ENCODE measurements at regions not wholly inside any gene's neighbourhood (a gene's known extent, or its start where the extent isn't known, plus 50 kb on each side); places are given as distances from the start of the nearest gene placed in this dataset.
A peak's percentile ranks its signal among the peaks of the same experiment; 100 is the strongest.

- peaks cover 12% of the 10 kb centered on the region for H3K4me1 ChIP-seq (ENCODE audit: insufficient read depth, low read length)
- no peak overlapping the region for H3K4me3 ChIP-seq (ENCODE audit: insufficient read depth, low read length)
- no peaks in the 10 kb centered on the region for H3K9me3 ChIP-seq (ENCODE audit: low read depth, low read length)
- no peak overlapping the region for H3K27ac ChIP-seq (ENCODE audit: low read depth, low read length)
- H3K79me2 ChIP-seq (ENCODE audit: insufficient read depth, low read length): no peaks in the 10 kb centered on the region
- no peaks in the 10 kb centered on the region for H4K20me1 ChIP-seq (ENCODE audit: insufficient read depth, low read length)
- no peaks in the 10 kb centered on the region for H3K36me3 ChIP-seq (ENCODE audit: insufficient read depth, low read length)
- no peak for TF ChIP-seq CTCF (IDR thresholded peaks at IDR 0.05; ENCODE audit: extremely low read depth, low read depth, low read length)
- H2AFZ ChIP-seq (ENCODE audit: low read length): no peak overlapping the region
- no peaks in the 10 kb centered on the region for H3K27me3 ChIP-seq (ENCODE audit: insufficient read depth, low read length)
- H3K4me2 ChIP-seq (ENCODE audit: insufficient read depth, low read length): no peak overlapping the region
- DNase-seq (ENCODE audit: insufficient read length, low spot score, missing footprints): peak; percentile 56
Observed at GRCh38 chr5:167721926-167722440, 569.5 kb upstream of the WWC1 start.

- Histone ChIP-seq H3K4me2 (ENCODE audit: insufficient read depth, low read length) (no peak overlapping the region), H4K20me1 (ENCODE audit: insufficient read depth, low read length) (no peaks in the 10 kb centered on the region), H3K79me2 (ENCODE audit: insufficient read depth, low read length) (no peaks in the 10 kb centered on the region), H3K36me3 (ENCODE audit: insufficient read depth, low read length) (no peaks in the 10 kb centered on the region), H3K27ac (ENCODE audit: low read depth, low read length) (no peak overlapping the region), H2AFZ (ENCODE audit: low read length) (peak overlapping the region; percentile 75), H3K27me3 (ENCODE audit: insufficient read depth, low read length) (no peaks in the 10 kb centered on the region), H3K9me3 (ENCODE audit: low read depth, low read length) (no peaks in the 10 kb centered on the region), H3K4me3 (ENCODE audit: insufficient read depth, low read length) (no peak overlapping the region), H3K4me1 (ENCODE audit: insufficient read depth, low read length) (peaks cover 12% of the 10 kb centered on the region)
- TF ChIP-seq CTCF (IDR thresholded peaks at IDR 0.05; ENCODE audit: extremely low read depth, low read depth, low read length): peak; percentile 92
- DNase-seq (ENCODE audit: insufficient read length, low spot score, missing footprints): peak; percentile 62
Observed at GRCh38 chr5:167723254-167723871, 568.1 kb upstream of the WWC1 start.

GRCh38 chr5:167725264-167725663 is 566.2 kb upstream of the WWC1 start:
- H3K27me3 ChIP-seq (ENCODE audit: insufficient read depth, low read length): no peaks in the 10 kb centered on the region
- H3K4me1 ChIP-seq (ENCODE audit: insufficient read depth, low read length): peaks cover 17% of the 10 kb centered on the region
- no peak overlapping the region for H3K4me3 ChIP-seq (ENCODE audit: insufficient read depth, low read length)
- H3K36me3 ChIP-seq (ENCODE audit: insufficient read depth, low read length): no peaks in the 10 kb centered on the region
- H2AFZ ChIP-seq (ENCODE audit: low read length): no peak overlapping the region
- no peaks in the 10 kb centered on the region for H3K79me2 ChIP-seq (ENCODE audit: insufficient read depth, low read length)
- no peak for TF ChIP-seq CTCF (IDR thresholded peaks at IDR 0.05; ENCODE audit: extremely low read depth, low read depth, low read length)
- no peaks in the 10 kb centered on the region for H3K9me3 ChIP-seq (ENCODE audit: low read depth, low read length)
- no peak overlapping the region for H3K27ac ChIP-seq (ENCODE audit: low read depth, low read length)
- DNase-seq (ENCODE audit: insufficient read length, low spot score, missing footprints): no peak
- H4K20me1 ChIP-seq (ENCODE audit: insufficient read depth, low read length): no peaks in the 10 kb centered on the region
- H3K4me2 ChIP-seq (ENCODE audit: insufficient read depth, low read length): no peak overlapping the region

GRCh38 chr5:167725741-167726140 is 565.7 kb upstream of the WWC1 start:
- Histone ChIP-seq H2AFZ (ENCODE audit: low read length) (no peak overlapping the region), H3K36me3 (ENCODE audit: insufficient read depth, low read length) (no peaks in the 10 kb centered on the region), H3K27me3 (ENCODE audit: insufficient read depth, low read length) (no peaks in the 10 kb centered on the region), H3K79me2 (ENCODE audit: insufficient read depth, low read length) (no peaks in the 10 kb centered on the region), H3K9me3 (ENCODE audit: low read depth, low read length) (no peaks in the 10 kb centered on the region), H3K4me2 (ENCODE audit: insufficient read depth, low read length) (no peak overlapping the region), H3K4me3 (ENCODE audit: insufficient read depth, low read length) (no peak overlapping the region), H4K20me1 (ENCODE audit: insufficient read depth, low read length) (no peaks in the 10 kb centered on the region), H3K4me1 (ENCODE audit: insufficient read depth, low read length) (peaks cover 17% of the 10 kb centered on the region), H3K27ac (ENCODE audit: low read depth, low read length) (no peak overlapping the region)
- no peak for TF ChIP-seq CTCF (IDR thresholded peaks at IDR 0.05; ENCODE audit: extremely low read depth, low read depth, low read length)
- DNase-seq (ENCODE audit: insufficient read length, low spot score, missing footprints): peak; percentile 9
